Endothelial cell of hepatic sinusoid (primary cell): ENCODE measurements at regions not wholly inside any gene's neighbourhood (a gene's known extent, or its start where the extent isn't known, plus 50 kb on each side); places are given as distances from the start of the nearest gene placed in this dataset.

Experiments
- in situ Hi-C: cut with HindIII; loops from 2 replicates; pipeline ENCODE4 v1.10.0; 2017; ENCODE audit warnings: low sequenced_read_pairs

DNA sequence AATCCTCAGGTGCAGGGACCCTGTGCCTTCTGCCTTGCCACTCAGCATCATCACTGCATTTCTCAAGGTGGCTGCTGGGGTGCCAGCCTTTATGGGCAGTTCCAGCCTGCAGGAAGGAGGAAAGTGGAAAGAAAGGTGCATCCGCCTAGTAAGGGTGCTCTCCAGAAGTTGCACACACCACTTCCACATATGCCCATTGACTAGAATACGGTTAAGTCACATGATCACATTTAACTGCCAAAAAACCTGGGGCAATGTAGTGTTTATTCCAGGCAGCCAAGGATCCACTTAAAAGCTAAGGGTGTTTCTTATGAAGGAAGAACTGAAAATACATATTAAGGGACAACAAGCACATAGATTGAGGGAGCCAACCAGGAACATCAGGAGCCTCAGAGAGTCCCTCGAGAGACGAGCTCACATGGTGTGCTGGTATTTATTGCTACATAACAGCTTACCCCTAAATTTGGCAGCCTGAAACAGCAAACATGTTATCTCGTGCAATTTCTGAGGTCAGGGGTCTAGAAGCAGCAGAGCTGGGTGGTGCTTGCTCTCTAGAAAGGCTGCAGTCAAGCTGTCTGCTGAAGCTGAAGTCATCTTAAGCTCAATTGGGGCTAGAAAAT is 52.0 kb upstream of the MMP2 start:
- in situ Hi-C loops = loop anchor here (25.0 kb wide), 1 partner anchor 410 kb away; the partner anchor contains the start of gene CES1
